ENCODE measurements at regions not wholly inside any gene's neighbourhood (a gene's known extent, or its start where the extent isn't known, plus 50 kb on each side); places are given as distances from the start of the nearest gene placed in this dataset.
"Not testable (repeated sequence)": the region's sequence is repeated elsewhere in the genome, so short reads cannot be mapped to it uniquely, and the experiment has no call there.

DNA sequence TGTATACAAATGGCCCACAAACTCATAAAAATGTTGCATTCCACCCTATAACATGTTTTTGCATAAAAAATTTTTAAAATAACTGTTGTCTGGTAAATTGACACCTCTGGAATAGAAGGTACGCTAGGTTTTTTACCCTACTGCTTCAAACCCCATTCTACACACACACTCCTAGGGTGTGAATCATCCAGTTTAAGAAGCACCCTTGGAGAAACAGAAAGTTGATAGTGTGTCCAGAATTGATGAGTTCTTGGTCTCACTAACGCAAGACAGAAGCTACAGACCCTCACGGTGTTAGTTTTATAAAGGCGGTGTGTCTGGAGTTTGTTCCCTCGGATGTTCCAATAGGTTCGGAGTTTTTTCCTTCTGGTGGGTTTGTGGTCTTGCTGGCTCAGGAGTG lies 158.5 kb downstream of the KLRB1 start:
- intact Hi-C loops (cut with DNase I; ENCODE audit: low total_unique reads): no loop called here
- no peaks in the 10 kb centered on the region for H3K27me3 ChIP-seq
- no peaks in the 10 kb centered on the region for H3K36me3 ChIP-seq
- H3K27ac ChIP-seq: no peak overlapping the region
- DNase-seq (ENCODE audit: low spot score in 2 of 2): no peak
- peak overlapping the region in 1 of 3 donors; percentile 82 for H3K4me3 ChIP-seq
- no peaks in the 10 kb centered on the region for H3K4me1 ChIP-seq
- H3K9me3 ChIP-seq: no peaks in the 10 kb centered on the region
- no peak for TF ChIP-seq POLR2A (IDR thresholded peaks at IDR 0.05)
- TF ChIP-seq POLR2AphosphoS5 (IDR thresholded peaks at IDR 0.05): no peak

DNA sequence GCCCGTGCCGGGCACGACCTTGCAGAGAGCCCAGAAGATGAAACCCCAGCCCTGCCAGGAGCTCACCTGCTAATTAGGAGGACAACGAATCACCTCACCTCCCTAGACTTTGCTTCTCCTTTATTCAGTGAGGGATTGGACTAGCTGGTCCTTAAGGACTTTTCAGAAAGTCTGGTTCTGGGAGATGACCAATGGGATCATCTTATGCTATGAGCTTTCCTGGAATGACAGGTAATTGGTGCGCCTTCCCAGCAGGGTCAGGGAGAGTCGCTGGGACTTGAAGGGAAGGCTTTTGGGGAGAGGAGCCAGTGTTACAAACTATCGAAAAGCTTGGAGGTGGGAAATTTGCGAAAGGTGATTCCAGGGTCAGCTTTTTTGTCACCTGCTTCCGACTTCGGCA lies 159.1 kb downstream of the KLRB1 start:
- Histone ChIP-seq H3K4me3 (peak overlapping the region; percentile 50 to 82 (median 59)), H3K27ac (peak overlapping the region; percentile 70 to 72)
- DNase-seq (ENCODE audit: low spot score in 2 of 2); H3K9me3 ChIP-seq; H3K27me3 ChIP-seq; intact Hi-C loops (cut with DNase I; ENCODE audit: low total_unique reads); H3K4me1 ChIP-seq; H3K36me3 ChIP-seq: not testable (repeated sequence)

DNA sequence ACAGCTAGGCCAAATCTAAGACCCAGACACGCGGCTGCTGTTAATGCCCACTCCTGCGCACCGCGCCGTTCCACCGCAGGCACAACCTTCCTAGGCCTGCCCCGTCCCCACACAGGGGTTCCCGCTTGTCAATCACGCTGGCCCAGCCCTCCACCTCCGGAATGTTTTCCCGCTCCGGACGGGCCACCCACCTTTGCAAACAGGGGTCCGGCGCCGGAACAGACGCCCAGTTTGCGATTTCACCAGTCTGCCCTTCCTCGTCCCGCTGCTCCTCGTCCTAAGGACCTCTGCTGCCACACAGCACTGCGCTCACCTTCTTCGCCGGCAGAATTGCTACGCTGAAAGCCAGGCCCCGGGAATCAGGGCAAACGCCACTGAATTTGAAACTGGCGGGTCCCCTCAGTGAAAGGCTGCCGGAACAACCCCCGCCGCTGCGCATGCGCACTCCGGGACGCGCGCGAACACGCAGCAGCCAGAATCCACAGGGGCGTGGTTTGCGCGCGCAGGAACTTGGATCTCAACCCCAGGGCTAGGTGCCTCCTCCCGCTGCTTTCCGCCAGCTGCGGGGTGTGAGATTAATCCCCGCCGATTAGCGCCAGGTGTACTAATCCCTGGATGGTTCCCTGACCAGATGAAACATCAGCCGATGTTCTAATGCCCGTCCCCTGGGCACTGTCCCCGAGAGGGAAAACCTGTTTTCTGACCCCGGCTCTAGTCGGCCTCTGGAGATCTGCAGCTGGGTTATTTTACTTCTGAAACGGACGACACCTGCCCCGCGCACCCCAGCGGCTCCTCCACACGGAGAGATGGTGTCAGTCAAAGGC lies 159.7 kb downstream of the KLRB1 start:
- peak in 1 of 3 donors; percentile 51 for TF ChIP-seq POLR2AphosphoS5 (IDR thresholded peaks at IDR 0.05)
- H3K4me1 ChIP-seq; H3K9me3 ChIP-seq; intact Hi-C loops (cut with DNase I; ENCODE audit: low total_unique reads); H3K36me3 ChIP-seq; H3K27me3 ChIP-seq: not testable (repeated sequence)
- Histone ChIP-seq H3K4me3 (peak overlapping the region; percentile 50 to 82 (median 59)), H3K27ac (peak overlapping the region; percentile 70 to 72)
- peak; percentile 84 to 87 for DNase-seq (ENCODE audit: low spot score in 2 of 2)

DNA sequence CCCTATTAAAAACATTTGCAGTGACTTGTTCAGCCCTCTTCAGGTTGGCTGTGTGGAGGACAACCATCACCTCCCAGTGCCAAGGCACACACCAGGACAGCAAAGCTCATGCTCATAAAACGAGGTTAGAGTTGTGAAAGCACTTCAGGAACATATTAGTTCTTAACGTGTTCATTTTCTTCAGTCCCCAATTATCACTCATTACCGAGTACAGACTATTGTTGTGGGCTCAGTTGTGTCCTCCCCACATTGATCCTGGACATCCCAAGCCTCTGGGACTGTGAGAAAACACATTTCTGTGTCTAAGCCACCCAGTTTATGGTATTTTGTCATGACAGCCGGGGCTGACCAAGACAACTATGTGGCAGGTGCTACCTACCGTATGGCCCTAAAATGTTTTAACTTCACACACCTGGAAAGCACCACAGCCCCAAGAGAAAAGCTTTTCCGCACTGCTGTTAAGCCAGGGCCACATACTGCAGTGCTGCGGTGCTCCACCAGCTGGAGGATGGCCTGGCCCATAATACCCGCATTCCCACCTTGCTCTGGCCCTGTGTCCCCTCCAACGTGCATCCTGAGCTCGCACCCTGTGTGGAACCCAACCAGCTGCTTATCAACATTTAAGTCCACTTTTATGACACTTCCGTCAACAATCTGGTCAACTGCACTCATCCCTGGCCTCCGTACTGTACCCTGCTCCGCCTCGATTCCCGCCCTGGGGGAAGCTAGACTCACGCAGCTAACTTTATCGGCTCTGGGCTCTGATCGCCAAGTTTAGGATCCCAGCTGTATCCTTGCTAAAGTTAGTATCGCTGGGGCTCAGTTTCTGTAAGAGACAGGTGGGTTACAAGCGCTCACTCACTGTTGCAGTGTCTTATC lies 160.6 kb downstream of the KLRB1 start:
- DNase-seq (ENCODE audit: low spot score in 2 of 2); intact Hi-C loops (cut with DNase I; ENCODE audit: low total_unique reads): not testable (repeated sequence)
- peak overlapping the region; percentile 50 to 82 (median 59) for H3K4me3 ChIP-seq

DNA sequence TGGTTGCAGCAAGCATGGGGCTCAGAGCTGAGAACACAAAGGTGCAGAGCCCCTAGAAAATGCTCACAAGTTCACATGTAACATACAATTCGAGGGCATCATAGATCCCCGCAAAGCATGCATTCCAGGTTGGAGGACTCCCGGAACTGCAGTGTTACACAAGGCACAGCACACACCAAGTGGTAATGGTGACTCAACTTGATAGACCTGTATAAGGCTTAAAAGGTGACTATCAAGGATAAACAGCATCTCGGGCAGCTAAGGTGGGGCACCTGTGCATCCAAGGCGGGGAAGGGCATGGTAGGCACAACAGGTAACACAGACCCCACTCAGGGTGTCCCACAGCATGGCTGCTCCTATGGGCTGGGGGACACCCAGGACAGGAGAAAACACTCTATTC lies 167.3 kb downstream of the KLRB1 start:
- H3K27me3 ChIP-seq; H3K4me3 ChIP-seq; H3K36me3 ChIP-seq; DNase-seq (ENCODE audit: low spot score in 2 of 2); H3K4me1 ChIP-seq; H3K9me3 ChIP-seq; intact Hi-C loops (cut with DNase I; ENCODE audit: low total_unique reads); H3K27ac ChIP-seq: not testable (repeated sequence)

More for the DNA sequence above, 160.6 kb downstream of the KLRB1 start:
- not testable (repeated sequence) for H3K9me3 ChIP-seq, H3K4me1 ChIP-seq, H3K27ac ChIP-seq, H3K36me3 ChIP-seq, H3K27me3 ChIP-seq

DNA sequence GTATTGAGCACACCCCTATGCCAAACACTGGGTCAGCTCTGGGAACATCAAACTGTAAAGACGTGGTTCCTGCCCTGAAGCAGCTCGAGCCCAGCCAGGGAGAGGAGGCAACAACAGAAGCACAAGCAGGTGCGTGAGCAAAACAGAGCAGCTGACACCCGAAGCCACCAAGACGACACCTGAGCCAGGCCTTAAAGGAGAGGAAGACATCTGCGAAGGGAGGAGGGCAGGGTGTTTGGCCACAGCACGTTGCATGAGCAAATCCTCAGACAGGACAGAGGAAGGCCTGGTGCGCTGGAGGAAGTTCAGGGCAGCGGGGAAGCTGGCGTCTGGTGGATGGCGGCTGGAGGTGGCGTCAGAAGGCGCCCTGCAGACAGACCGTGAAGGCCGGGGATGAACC lies 172.0 kb downstream of the KLRB1 start:
- DNase-seq (ENCODE audit: low spot score in 2 of 2); intact Hi-C loops (cut with DNase I; ENCODE audit: low total_unique reads); H3K27ac ChIP-seq; H3K4me3 ChIP-seq; H3K9me3 ChIP-seq; H3K36me3 ChIP-seq; H3K4me1 ChIP-seq; H3K27me3 ChIP-seq: not testable (repeated sequence)

DNA sequence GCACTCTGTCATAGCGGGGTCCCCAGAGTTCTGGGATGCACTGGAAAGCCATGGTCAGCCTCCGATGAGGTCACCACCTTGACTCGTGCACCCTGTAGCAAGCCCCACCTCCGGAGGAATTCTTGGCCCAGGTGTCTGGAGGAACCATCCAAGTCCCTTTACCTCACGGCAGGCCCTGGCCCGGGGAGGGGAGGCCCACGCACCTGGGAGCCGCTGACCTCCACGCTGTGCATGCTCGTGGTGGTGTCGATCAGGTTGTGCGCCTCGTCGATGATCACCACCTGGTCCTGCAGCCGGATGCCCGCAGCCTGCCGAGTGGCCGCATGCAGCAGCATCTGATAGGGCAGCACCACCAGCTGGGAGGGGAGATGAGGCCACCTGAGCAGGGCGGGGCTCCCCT lies 177.3 kb downstream of the KLRB1 start:
- H3K4me1 ChIP-seq; H3K27ac ChIP-seq; DNase-seq (ENCODE audit: low spot score in 2 of 2); H3K4me3 ChIP-seq; H3K27me3 ChIP-seq; intact Hi-C loops (cut with DNase I; ENCODE audit: low total_unique reads); H3K9me3 ChIP-seq; H3K36me3 ChIP-seq: not testable (repeated sequence)

DNA sequence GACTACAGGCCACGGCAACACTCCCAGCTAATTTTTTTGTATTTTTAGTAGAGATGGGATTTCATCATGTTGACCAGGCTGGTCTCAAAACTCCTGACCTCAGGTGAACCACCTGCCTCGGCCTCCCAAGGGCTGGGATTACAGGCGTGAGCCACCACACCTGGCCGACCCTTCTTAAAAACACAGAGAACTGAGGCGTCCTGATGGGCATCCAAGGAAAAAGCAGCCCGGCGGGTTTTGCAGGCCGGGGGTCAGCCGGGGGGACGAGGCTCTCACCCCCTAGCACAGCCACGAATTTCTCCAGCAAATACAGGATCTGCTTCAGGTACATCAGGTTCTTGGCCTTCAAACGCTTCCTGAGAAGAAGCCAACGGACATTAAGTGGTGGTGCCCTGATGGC lies 178.9 kb downstream of the KLRB1 start:
- intact Hi-C loops (cut with DNase I; ENCODE audit: low total_unique reads); H3K36me3 ChIP-seq; H3K27me3 ChIP-seq; H3K4me1 ChIP-seq; H3K9me3 ChIP-seq; DNase-seq (ENCODE audit: low spot score in 2 of 2); H3K27ac ChIP-seq; H3K4me3 ChIP-seq: not testable (repeated sequence)

DNA sequence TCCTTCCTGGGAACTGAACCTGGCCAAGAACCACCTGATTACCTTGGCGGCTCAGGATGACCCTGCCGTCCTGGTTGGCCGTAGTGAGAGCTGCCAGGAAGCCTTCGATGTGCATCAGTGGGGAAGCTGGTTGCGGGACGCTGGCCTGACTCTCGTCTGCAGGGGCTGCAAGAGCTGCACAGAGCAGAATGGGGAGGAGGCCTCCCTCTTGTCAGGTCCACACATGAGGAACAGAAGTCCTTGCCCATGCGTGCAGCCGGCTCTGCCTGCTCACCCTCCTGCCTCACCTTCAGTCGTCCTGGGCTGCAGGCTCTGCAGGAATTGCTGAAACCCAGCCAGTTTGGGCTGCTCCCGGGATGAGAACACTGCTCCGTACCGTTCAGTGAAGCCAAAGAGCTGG lies 182.3 kb downstream of the KLRB1 start:
- intact Hi-C loops (cut with DNase I; ENCODE audit: low total_unique reads); H3K36me3 ChIP-seq; DNase-seq (ENCODE audit: low spot score in 2 of 2); H3K27me3 ChIP-seq; H3K27ac ChIP-seq; H3K4me1 ChIP-seq; H3K9me3 ChIP-seq; H3K4me3 ChIP-seq: not testable (repeated sequence)

DNA sequence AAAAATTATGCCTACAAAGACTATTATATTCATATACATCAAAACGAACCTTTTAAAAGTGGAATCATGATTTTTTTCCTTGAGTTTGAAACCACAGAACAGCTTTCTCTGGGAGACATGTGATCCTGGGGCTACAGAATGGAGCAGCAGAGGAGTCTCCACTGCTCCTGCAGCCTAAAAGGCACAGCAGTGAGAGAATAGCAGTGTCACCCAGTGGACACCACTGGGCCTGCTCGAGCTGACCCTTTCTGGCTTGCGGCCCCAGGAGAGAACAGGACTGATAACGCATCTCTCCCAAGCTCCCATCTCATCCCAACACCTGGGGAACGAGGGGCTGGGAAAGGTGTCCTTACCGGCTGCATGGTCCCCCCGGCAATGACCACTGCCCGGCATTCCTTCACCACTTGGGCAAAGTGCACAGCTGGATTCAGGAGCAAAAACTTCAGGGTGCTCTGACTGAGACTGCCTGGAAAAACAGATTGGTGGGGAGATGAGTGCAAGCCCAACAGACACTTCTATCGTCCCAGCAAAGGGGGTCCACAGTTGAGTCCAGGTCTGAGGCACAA lies 183.5 kb downstream of the KLRB1 start:
- H3K36me3 ChIP-seq; H3K27me3 ChIP-seq; H3K27ac ChIP-seq; H3K4me3 ChIP-seq; H3K4me1 ChIP-seq; intact Hi-C loops (cut with DNase I; ENCODE audit: low total_unique reads); DNase-seq (ENCODE audit: low spot score in 2 of 2); H3K9me3 ChIP-seq: not testable (repeated sequence)

DNA sequence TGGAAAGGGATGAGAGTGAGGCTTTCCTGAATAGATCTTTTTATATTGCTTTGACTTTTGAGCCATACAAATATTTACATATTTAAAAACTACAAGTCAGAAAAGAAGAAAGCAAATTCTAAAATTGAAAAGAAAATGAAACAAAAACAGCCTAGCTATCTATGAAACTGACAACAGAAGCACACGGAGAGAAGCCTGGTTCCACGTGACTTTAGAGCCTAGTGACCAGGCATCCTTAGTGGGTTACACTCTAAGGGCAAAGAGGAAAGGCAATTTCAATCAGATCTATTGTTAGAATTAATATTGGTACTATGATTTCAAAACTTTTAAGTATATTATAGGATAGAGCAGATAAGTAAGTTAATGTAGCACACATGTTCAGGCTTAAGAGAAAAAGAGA lies 185.0 kb downstream of the KLRB1 start:
- H3K27ac ChIP-seq; H3K27me3 ChIP-seq; H3K36me3 ChIP-seq; H3K9me3 ChIP-seq; H3K4me3 ChIP-seq; DNase-seq (ENCODE audit: low spot score in 2 of 2); H3K4me1 ChIP-seq; intact Hi-C loops (cut with DNase I; ENCODE audit: low total_unique reads): not testable (repeated sequence)

DNA sequence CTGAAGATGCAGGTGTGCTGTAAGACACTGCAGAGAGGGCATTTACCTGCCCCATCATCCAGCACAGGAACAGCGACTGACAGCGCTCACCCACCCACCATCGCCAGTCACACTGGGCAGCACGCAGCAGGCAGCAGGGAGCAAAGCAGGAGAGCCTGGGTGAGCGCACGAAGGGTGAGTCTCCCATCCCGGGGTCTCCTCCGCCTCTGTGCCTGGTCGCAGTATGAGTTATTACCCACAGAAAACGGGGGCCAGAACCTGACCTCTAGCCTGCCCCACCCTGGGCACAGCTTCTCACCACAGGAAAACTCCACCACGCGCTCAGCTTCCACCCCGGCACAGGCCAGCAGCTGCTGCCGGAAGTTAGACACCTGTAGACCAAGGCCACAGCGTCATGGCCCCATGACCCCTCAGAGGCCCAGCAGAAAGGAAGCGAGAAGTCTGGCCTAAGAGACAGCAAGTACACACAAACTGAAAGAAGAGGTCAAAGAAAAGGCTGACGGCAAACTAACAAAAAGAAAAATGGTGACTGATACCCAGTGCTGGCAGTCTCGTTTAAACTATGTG lies 186.1 kb downstream of the KLRB1 start:
- H3K4me1 ChIP-seq; H3K4me3 ChIP-seq; intact Hi-C loops (cut with DNase I; ENCODE audit: low total_unique reads); H3K36me3 ChIP-seq; H3K9me3 ChIP-seq; DNase-seq (ENCODE audit: low spot score in 2 of 2); H3K27me3 ChIP-seq; H3K27ac ChIP-seq: not testable (repeated sequence)
